Suprapubic skin (tissue), 4 donors: ENCODE measurements at regions not wholly inside any gene's neighbourhood (a gene's known extent, or its start where the extent isn't known, plus 50 kb on each side); places are given as distances from the start of the nearest gene placed in this dataset.

Experiments used
- EP300 ChIP-seq: sonication (generic); formaldehyde crosslinking; IDR thresholded peaks from one replicate; pipeline ENCODE4 v1.6.1; 2017; ENCODE audit warnings: antibody characterized with exemption
- POLR2A ChIP-seq, 2 donors: fragments of 450-650 bp; IDR thresholded peaks; one replicate each; pipeline ENCODE4 v1.6.1; 2017; ENCODE audit warnings: antibody characterized with exemption in 2 of 2, mild to moderate bottlenecking in 2 of 2, moderate library complexity in 2 of 2
- POLR2AphosphoS5 ChIP-seq, 3 donors: sonication (generic); formaldehyde crosslinking; IDR thresholded peaks; one replicate each; pipeline ENCODE4 v1.6.1; 2017; ENCODE audit warnings: antibody characterized with exemption in 3 of 3
- TF ChIP-seq, protein P1 (sequence below), 2 donors: fragments of 200-600 bp in 1 of 2; fragments of 450-650 bp in 1 of 2; sonication (generic) in 1 of 2; IDR thresholded peaks; one replicate each; pipeline ENCODE4 v1.5.1; 2016 to 2019; ENCODE audit warnings: antibody characterized with exemption in 2 of 2, mild to moderate bottlenecking in 1 of 2, moderate library complexity in 1 of 2

DNA sequence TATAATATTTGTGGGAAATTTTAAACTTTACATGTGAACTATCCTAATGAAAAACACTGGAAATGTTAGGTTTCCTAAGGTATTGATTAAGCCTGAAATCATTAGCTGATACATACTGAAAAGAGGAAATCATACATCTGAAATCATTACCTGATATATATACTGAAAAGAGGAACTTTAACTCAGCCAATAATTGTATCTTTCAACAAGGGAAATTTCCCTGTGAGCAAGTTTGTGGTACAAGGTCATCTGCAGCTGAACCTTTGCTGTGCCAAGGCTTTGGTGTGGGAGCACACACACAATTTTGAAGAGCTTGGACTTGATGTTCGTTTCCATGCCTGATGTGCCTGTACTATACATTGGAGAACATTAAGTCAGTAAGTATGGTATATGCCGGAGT lies 131.9 kb upstream of the USP9X start:
- TF ChIP-seq, protein P1, sequence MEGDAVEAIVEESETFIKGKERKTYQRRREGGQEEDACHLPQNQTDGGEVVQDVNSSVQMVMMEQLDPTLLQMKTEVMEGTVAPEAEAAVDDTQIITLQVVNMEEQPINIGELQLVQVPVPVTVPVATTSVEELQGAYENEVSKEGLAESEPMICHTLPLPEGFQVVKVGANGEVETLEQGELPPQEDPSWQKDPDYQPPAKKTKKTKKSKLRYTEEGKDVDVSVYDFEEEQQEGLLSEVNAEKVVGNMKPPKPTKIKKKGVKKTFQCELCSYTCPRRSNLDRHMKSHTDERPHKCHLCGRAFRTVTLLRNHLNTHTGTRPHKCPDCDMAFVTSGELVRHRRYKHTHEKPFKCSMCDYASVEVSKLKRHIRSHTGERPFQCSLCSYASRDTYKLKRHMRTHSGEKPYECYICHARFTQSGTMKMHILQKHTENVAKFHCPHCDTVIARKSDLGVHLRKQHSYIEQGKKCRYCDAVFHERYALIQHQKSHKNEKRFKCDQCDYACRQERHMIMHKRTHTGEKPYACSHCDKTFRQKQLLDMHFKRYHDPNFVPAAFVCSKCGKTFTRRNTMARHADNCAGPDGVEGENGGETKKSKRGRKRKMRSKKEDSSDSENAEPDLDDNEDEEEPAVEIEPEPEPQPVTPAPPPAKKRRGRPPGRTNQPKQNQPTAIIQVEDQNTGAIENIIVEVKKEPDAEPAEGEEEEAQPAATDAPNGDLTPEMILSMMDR (IDR thresholded peaks at IDR 0.05) = no peak
- TF ChIP-seq POLR2A (IDR thresholded peaks at IDR 0.05) (no peak), EP300 (no peak), POLR2AphosphoS5 (IDR thresholded peaks at IDR 0.05) (no peak)
